Fibroblast of skin of scalp (primary cell): ENCODE measurements at regions not wholly inside any gene's neighbourhood (a gene's known extent, or its start where the extent isn't known, plus 50 kb on each side); places are given as distances from the start of the nearest gene placed in this dataset.
"Not testable (repeated sequence)": the region's sequence is repeated elsewhere in the genome, so short reads cannot be mapped to it uniquely, and the experiment has no call there.

Source experiments
- DNase-seq: peaks from one replicate; pipeline ENCODE4 v3.0.0-alpha.2; 2013

- DNase-seq: peak; percentile 96
These were observed 116.5 kb upstream of the DAPK1 start for GRCh38 chr9:87381050-87381711.

- peak; percentile 49 for DNase-seq
These were observed 115.9 kb upstream of the DAPK1 start for GRCh38 chr9:87381746-87382145.

DNA sequence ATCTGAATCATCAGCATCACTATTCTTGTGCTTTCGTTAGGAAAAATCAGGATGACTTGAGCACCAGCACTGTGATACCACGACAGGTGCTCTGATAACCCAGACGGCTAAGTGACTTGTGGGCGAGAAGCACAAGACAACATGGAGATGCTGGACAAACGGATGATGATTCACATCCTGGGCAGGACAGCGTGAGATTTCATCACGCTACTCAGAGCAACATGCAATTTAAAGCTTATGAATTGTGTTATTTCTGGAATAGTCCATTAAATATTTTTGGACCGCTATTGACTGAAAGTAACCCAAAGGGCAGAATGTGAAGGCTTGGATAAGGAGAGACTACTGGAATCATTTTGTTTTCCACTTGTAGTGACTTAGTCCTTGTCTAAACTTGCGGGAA is 114.8 kb upstream of the DAPK1 start:
- peak; percentile 59 for DNase-seq

DNA sequence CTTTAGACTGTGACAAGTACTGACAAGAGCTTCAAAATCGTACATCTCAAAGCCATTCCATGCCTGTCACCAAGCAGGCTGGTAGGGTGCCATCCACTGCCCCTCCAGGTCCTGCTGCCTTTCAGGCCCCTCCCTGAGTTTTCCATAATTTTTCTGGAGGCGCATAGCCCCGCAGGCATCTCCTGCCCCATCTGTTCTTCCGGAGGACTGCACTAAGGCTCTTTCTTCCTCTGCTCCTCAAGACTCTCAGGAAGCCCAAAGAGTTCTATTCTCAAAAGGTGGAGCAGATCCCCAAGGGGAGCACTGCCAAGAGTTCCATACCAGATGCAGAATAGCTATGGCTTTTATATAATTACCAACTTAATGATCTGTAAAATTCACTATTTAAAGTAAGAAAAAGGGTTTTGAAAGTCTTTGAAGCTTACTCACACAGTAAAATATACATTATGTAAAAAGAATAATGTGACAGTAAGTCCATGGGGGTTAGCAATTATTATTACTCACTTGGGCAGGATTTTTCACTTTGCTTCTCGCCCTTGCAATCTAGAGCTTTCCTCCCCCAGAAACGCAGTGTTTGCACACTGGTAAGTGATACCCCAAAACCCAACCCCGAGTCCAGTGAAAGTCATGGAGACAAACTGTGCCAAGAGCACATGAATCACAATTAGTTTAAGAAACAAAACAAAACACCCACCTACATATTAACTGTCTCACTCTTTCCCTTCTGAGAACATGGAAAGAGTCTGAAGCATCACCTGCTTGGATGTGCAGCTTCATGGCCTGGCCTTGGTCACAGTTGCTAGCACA is 114.1 kb upstream of the DAPK1 start:
- no peak for DNase-seq

GRCh38 chr9:87386490-87387025 is 111.1 kb upstream of the DAPK1 start:
- no peak for DNase-seq

DNA sequence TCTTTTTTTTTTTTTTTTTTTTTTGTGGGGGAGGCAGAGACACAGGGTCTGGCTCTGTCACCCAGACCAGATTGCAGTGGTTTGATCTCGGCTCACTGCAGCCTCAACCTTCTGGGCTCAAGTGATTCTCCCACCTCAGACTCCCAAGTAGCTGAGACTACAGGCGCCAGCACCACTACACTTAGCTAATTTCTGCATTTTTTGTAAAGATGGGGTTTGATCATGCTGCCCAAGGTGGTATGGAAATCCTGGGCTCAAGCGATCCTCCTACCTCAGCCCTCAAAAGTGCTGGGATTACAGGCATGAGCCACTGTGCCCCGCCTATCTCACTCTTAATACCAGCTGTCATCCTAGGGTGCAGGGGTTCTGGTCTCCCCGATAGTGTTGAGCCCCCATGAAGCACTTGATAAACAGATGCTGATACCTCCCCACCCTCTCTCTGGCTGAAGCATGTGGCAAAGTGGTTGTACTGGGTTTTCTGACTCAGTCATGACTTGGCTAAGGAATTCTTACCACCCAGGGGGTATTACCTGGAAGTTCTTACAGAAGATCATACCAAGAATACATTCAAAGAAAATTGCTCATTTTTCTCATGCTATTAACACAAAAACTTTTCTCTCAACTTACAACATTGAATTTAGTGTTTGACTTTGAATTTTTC is 110.2 kb upstream of the DAPK1 start:
- DNase-seq: peak; percentile 53

- DNase-seq: not testable (repeated sequence)
These were observed 109.0 kb upstream of the DAPK1 start for GRCh38 chr9:87388708-87389107.

DNA sequence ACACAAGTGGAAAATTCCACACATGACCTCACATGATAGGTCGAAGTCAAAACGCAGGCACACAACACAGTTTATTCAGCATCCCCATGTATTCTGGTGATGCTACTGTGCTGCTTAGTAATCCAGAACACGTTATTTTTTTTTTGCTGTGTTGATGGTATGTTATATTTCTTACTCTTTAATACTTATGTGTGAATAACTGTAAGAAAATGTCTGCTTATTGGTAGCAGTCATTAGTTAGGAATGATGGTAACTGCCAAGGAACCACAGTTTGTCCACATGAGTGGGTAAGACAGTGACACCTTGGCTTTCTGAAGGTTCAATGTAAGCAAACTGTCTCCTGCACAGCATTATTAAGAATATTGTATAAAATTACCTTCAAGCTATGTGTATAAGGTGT is 107.7 kb upstream of the DAPK1 start:
- peak; percentile 46 for DNase-seq

GRCh38 chr9:87390361-87390760 is 107.3 kb upstream of the DAPK1 start:
- no peak for DNase-seq

DNA sequence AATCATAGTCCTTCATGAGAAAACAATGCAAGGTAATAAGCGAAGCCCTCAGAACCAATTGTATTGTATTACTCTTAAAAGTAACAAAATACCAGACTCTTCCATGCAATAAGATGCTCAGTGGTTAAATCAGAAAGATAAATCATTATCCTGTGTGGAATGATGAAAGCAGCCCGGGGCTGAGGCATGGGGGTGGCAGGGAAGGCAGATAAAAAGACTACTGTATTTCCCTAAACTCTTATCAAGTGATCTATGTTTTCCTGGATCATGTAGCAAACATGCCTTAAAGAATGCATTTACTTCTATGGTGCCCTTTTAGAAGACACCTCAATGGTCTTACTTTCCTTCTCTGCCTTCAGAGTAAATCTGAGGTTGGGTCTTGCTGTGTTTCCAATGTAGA is 105.6 kb upstream of the DAPK1 start:
- DNase-seq: no peak

DNA sequence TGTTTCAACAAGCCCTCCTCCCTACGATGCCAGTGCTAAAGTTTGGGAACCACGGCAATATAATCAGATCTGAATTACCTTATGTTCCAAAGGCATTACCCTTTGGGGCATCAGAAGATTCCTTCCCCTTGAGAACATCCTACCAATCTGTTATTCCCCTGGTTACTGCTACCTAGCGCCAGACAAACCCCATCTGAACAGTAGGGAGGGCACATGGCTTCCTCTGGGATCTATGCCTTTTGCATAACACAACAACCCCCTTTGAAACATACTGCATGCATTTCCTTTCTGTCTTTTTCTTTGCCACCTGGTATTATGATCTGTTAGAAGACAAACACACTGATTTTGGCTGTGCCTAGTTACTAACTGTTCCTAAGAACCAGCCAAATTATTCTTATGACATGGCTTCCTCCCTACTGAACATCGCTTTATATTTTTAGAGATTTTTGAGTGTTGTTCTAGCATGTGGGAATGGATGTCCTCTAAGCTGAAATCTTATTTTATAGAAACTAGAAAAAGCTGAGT is 103.9 kb upstream of the DAPK1 start:
- DNase-seq: no peak

DNA sequence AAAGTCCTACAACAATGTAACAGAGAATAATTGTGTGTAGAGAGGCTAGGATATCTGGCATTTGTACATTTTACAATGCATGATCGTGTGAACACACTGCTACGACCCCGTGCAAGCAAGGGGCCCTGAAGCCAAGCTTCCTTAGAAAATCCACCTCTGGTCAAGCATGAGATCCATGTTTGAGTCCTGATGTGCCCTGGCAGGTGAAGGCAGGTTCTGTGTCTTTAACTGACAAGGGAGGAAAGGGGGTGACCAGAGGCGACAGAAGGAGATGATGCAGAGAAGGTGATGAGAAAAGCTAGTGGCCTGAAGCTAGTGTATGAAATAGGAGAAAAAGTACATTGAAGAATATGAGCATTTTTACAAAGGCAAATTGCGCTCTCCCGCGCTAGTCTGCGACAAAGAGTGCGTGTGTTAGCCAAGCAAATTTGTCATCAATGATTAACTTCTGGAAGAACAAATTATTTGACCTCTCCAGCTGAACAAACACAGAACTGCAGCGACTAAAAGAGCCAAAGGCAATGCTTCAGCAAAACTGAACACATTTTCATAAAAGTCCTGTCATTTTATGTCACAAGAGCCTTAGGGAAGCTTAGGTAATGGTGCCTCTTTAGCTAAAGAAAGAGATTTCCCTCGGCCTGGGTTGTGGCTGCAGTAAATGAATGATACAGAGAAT is 101.7 kb upstream of the DAPK1 start:
- no peak for DNase-seq

- no peak for DNase-seq
These were observed 96.0 kb upstream of the DAPK1 start for GRCh38 chr9:87401681-87402080.

DNA sequence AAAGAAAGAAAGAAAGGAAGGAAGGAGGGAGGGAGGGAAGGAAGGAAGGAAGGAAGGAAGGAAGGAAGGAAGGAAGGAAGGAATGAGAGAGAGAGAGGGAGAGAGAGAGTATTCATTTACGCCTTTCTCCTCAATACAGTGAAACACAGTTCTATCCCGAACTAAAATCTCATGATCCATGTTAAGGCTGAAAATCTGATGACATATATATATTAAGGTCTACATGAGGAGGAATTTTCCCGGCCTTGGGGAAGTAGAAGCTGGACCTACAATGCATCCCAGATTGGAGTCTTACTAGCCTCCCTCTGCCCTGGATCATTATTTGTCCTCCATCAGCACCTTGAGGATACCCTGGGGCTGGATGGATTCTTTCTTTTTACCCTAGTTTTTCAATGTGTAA is 95.1 kb upstream of the DAPK1 start:
- no peak for DNase-seq

DNA sequence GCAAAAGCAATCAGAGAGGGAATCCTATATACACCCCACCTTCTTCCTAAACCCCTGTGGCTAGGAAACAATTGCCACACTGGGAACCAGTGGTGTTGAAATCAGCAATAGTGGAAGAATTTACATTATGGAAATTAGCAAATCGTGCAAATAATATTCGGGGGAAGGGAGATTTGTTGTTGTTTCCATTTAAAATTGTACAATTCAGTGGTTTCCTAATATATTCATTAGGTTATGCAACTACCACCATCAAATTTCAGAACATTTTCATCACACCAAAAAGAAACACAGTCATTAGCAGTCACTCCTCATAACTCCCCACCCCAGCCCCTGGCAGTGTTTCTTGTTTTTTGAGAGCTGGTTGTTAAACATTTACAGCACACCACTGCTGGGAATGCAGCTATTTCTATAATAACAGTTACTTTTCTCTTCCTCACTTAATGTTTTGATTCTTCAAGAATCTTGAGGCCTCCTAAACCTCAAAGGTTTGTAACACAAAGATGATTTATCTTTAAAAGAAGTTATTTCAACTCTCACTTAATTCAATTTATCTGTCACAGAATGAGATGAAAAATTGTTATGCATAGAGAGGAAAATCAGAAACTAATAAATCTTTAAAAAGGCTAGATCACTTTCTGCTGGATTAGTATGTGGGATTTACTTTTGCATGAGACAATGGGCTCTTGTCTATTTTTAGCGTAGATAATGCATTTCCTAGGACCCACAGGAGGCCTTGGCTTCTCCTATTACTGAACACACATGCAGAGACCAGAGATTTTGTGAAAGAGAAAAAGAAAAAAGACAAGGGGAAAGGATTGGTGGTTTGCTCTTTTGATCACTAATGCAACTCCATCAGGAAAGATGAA is 91.8 kb upstream of the DAPK1 start:
- DNase-seq: peak; percentile 28

DNA sequence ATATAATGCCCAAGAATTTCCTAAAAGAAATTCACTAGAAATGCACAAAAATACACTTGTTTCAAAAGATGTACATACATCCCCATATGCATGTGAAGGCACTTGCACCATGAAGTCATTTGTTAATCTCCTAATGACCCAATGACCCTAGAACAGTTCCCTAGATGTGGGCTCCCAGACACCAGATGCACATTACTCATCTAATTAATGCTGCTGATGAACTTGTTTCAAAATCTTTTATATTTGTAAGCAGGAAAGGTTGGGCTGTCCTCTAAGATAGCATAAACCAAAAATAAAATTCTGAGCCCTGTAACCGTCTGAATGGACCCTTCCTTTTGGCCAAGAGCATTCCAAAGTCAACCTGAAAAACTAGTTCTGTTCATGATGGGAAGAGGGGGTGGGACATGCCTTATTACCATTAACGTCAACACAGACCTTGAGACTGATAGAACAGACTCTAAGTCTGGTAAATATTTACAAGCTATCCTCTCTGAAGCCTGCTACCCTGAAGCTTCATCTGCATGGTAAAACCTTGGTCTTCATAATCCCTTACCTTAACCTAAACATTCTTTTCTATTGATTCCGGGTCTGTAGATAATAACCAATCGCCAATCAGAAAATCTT is 91.0 kb upstream of the DAPK1 start:
- DNase-seq: no peak

- DNase-seq: peak; percentile 18
These were observed 87.3 kb upstream of the DAPK1 start for GRCh38 chr9:87410047-87411005.

DNA sequence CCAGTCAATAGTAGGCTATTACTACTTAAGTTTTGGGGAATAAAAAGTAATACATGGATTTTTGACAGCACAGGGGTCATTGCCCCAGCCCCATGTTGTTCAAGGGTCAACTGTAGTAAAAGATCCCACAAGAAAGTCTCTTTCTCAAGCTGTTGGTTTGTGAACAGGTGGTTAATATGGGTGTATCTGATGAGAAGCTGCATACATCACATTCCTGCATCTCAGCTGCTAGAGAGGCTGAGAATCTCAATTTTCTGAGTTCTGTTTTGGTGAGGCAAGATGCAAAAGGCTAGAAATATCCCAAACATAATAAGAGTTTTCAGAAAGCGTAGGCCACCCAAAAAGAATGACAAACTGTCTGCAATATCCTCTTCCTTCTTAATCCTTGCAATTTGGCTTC is 76.8 kb upstream of the DAPK1 start:
- no peak for DNase-seq

DNA sequence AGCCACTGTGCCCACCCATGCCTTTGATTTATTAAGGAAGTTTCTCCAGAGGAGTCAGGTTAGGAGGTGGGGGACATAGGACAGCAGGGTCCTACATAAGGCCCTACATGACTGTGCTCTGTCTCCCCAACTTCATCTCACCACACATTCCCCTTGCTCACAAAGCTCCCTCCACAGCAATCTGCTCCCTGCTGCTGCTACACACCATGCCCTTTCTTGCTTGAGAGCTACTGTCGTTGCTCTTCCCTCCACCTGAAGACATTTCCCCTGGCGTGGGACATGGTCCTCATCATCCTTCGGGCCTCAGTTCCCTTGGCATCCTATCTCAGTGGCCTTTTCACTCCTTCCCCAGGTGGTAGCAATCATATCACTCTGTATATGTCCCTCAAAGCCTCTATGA is 75.9 kb upstream of the DAPK1 start:
- DNase-seq: no peak

- DNase-seq: no peak
These were observed 74.7 kb upstream of the DAPK1 start for GRCh38 chr9:87422999-87423398.
